Common myeloid progenitor, CD34-positive (primary cell): ENCODE measurements at regions not wholly inside any gene's neighbourhood (a gene's known extent, or its start where the extent isn't known, plus 50 kb on each side); places are given as distances from the start of the nearest gene placed in this dataset.

Experiments
- CTCF ChIA-PET: fragments of 350-600 bp; sonication (Branson Sonifier 250); formaldehyde crosslinking; loops from one replicate; lab custom pipeline; 2021; ENCODE audit warnings: antibody characterized with exemption; lab: Charles Lee
- POLR2A ChIA-PET: fragments of 350-600 bp; sonication (Branson Sonifier 250); formaldehyde crosslinking; loops from one replicate; lab custom pipeline; 2021; ENCODE audit warnings: antibody characterized with exemption; lab: Charles Lee
- DNase-seq, 3 donors: peaks; one replicate each; pipeline versions ENCODE4 v3.0.0 to v3.0.0-alpha.2; 2013
- H3K27ac ChIP-seq, 2 experiments: 1 replicate in 1 of 2; 2 replicates in 1 of 2; pipeline ENCODE4 v1.7.0; 2013; ENCODE audit warnings: inconsistent platforms in 2 of 2, low read length in 2 of 2, mild to moderate bottlenecking in 2 of 2, low read depth in 1 of 2, moderate library complexity in 1 of 2; ENCODE audit not compliant: severe bottlenecking in 2 of 2, insufficient read depth in 1 of 2, poor library complexity in 1 of 2
- H3K27me3 ChIP-seq, 5 experiments: replicated peaks in 2 of 5; 1 replicate in 3 of 5; 2 replicates in 2 of 5; pipeline versions ENCODE4 v1.6.1 to v1.7.0; 2013; ENCODE audit warnings: low read length in 4 of 5, mild to moderate bottlenecking in 2 of 5, moderate library complexity in 2 of 5, inconsistent platforms in 1 of 5; ENCODE audit not compliant: insufficient read depth in 5 of 5, control insufficient read depth in 4 of 5
- H3K36me3 ChIP-seq, 4 experiments: 1 replicate in 2 of 4; 2 replicates in 2 of 4; pipeline versions ENCODE4 v1.6.1 to v1.7.0; 2013; ENCODE audit warnings: low read length in 3 of 4, control low read depth in 1 of 4, mild to moderate bottlenecking in 1 of 4; ENCODE audit not compliant: control insufficient read depth in 4 of 4, insufficient read depth in 4 of 4
- H3K4me1 ChIP-seq, 4 experiments: 1 replicate in 3 of 4; 2 replicates in 1 of 4; pipeline versions ENCODE4 v1.6.1 to v1.7.1; 2013; ENCODE audit warnings: low read length in 3 of 4, mild to moderate bottlenecking in 3 of 4, control low read depth in 1 of 4, inconsistent platforms in 1 of 4, moderate library complexity in 1 of 4; ENCODE audit not compliant: control insufficient read depth in 4 of 4, insufficient read depth in 4 of 4; ENCODE audit errors: control extremely low read depth in 1 of 4
- H3K4me3 ChIP-seq, 7 experiments: 1 replicate in 4 of 7; 2 replicates in 3 of 7; pipeline versions ENCODE4 v1.5.1 to v1.7.0; 2013; ENCODE audit warnings: mild to moderate bottlenecking in 7 of 7, low read length in 6 of 7, moderate library complexity in 6 of 7, inconsistent platforms in 2 of 7, low read depth in 2 of 7, control low read depth in 1 of 7; ENCODE audit not compliant: insufficient read depth in 4 of 7, control insufficient read depth in 1 of 7; ENCODE audit errors: extremely low read depth in 1 of 7
- H3K9me3 ChIP-seq, 5 experiments: 1 replicate in 4 of 5; 2 replicates in 1 of 5; pipeline versions ENCODE4 v1.6.1 to v1.7.1; 2013; ENCODE audit warnings: low read length in 4 of 5, mild to moderate bottlenecking in 2 of 5, inconsistent platforms in 1 of 5, low read depth in 1 of 5, moderate library complexity in 1 of 5; ENCODE audit not compliant: control insufficient read depth in 4 of 5, insufficient read depth in 2 of 5; ENCODE audit errors: control extremely low read depth in 1 of 5
- WGBS: methylation state at CpG from one replicate; pipeline ENCODE4 v1.1.5; 2013; ENCODE audit not compliant: insufficient coverage; 5-methylcytosine and 5-hydroxymethylcytosine counted together

- ChIA-PET POLR2A (no interaction called here), CTCF (no interaction called here)
- 88% methylated on average over 1 of the region's 6 CpGs for WGBS
Measured at GRCh38 chr13:34148359-34148758, 330.4 kb downstream of the RFC3 start.

GRCh38 chr13:34151885-34152284 lies 333.9 kb downstream of the RFC3 start:
- Histone ChIP-seq H3K4me3 (no peak overlapping the region), H3K27me3 (no peaks in the 10 kb centered on the region), H3K27ac (no peak overlapping the region), H3K4me1 (peaks cover 4 to 17% (median 13%) of the 10 kb centered on the region in 4 experiments), H3K9me3 (peaks cover 0 to 2% (median 0%) of the 10 kb centered on the region in 5 experiments), H3K36me3 (no peaks in the 10 kb centered on the region)
- DNase-seq: no peak
- no CpG with 5 or more reads among the region's 1 CpG for WGBS
- CTCF ChIA-PET: no interaction called here
- POLR2A ChIA-PET: no interaction called here

More at GRCh38 chr13:34148359-34148758, 330.4 kb downstream of the RFC3 start:
- Histone ChIP-seq H3K9me3 (peaks cover 0 to 2% (median 0%) of the 10 kb centered on the region in 5 experiments), H3K27me3 (no peaks in the 10 kb centered on the region), H3K27ac (no peak overlapping the region), H3K4me3 (no peak overlapping the region), H3K36me3 (no peaks in the 10 kb centered on the region), H3K4me1 (no peaks in the 10 kb centered on the region)
- no peak for DNase-seq

GRCh38 chr13:34152409-34152808 lies 334.5 kb downstream of the RFC3 start:
- POLR2A ChIA-PET: no interaction called here
- H3K9me3 ChIP-seq: peaks cover 0 to 2% (median 0%) of the 10 kb centered on the region in 5 experiments
- no peak for DNase-seq
- H3K27ac ChIP-seq: no peak overlapping the region
- no peak overlapping the region for H3K4me3 ChIP-seq
- H3K27me3 ChIP-seq: no peaks in the 10 kb centered on the region
- H3K36me3 ChIP-seq: no peaks in the 10 kb centered on the region
- 78% methylated on average over 4 of the region's 4 CpGs for WGBS
- H3K4me1 ChIP-seq: peaks cover 6 to 21% (median 18%) of the 10 kb centered on the region in 4 experiments
- CTCF ChIA-PET: no interaction called here

GRCh38 chr13:34152996-34153395 lies 335.0 kb downstream of the RFC3 start:
- Histone ChIP-seq H3K4me1 (peaks cover 9 to 24% (median 21%) of the 10 kb centered on the region in 4 experiments), H3K36me3 (no peaks in the 10 kb centered on the region), H3K27ac (no peak overlapping the region), H3K9me3 (peaks cover 0 to 2% (median 0%) of the 10 kb centered on the region in 5 experiments), H3K27me3 (no peaks in the 10 kb centered on the region), H3K4me3 (no peak overlapping the region)
- no peak for DNase-seq
- CTCF ChIA-PET: no interaction called here
- POLR2A ChIA-PET: no interaction called here

- no peak for DNase-seq
- H3K4me1 ChIP-seq: peaks cover 9 to 24% (median 21%) of the 10 kb centered on the region in 4 experiments
- ChIA-PET POLR2A (no interaction called here), CTCF (no interaction called here)
- no peaks in the 10 kb centered on the region for H3K36me3 ChIP-seq
- H3K9me3 ChIP-seq: peaks cover 0 to 2% (median 0%) of the 10 kb centered on the region in 5 experiments
- H3K27me3 ChIP-seq: no peaks in the 10 kb centered on the region
- no peak overlapping the region for H3K4me3 ChIP-seq
- 68% methylated on average over 7 of the region's 12 CpGs for WGBS
- H3K27ac ChIP-seq: no peak overlapping the region
Measured at GRCh38 chr13:34153428-34154180, 335.7 kb downstream of the RFC3 start.

GRCh38 chr13:34155931-34156607 lies 338.1 kb downstream of the RFC3 start:
- Histone ChIP-seq H3K27me3 (no peaks in the 10 kb centered on the region), H3K27ac (no peak overlapping the region), H3K4me1 (peaks cover 9 to 24% (median 21%) of the 10 kb centered on the region in 4 experiments), H3K4me3 (peak overlapping the region in 2 of 7 experiments; percentile 37 to 40), H3K36me3 (no peaks in the 10 kb centered on the region), H3K9me3 (no peaks in the 10 kb centered on the region)
- DNase-seq: peak; percentile 26 to 85 (median 79)
- WGBS: 7% methylated on average over 5 of the region's 10 CpGs
- ChIA-PET POLR2A (interaction anchor here (0.6 to 0.7 kb wide), 2 partner anchors 51 to 734 kb away, joined by 3 to 4 read pairs; no protein-coding TSS in a partner anchor), CTCF (interaction anchor here (0.6 kb wide), 1 partner anchor 1209 kb away, joined by 3 read pairs; no protein-coding TSS in a partner anchor)
